GM23248 (cell line): ENCODE measurements at regions not wholly inside any gene's neighbourhood (a gene's known extent, or its start where the extent isn't known, plus 50 kb on each side); places are given as distances from the start of the nearest gene placed in this dataset.

Experiments
- EZH2 ChIP-seq: fragments of 200-600 bp; sonication (generic); IDR thresholded peaks from 2 replicates; pipeline ENCODE4 v1.6.1; 2018; ENCODE audit warnings: antibody characterized with exemption, mild to moderate bottlenecking; ENCODE audit not compliant: insufficient read depth, poor library complexity, severe bottlenecking
- EZH2phosphoT487 ChIP-seq: fragments of 200-600 bp; sonication (generic); IDR thresholded peaks from 2 replicates; pipeline ENCODE4 v1.6.1; 2018; ENCODE audit warnings: antibody characterized with exemption, moderate library complexity, mild to moderate bottlenecking, low read depth; ENCODE audit not compliant: insufficient read depth

DNA sequence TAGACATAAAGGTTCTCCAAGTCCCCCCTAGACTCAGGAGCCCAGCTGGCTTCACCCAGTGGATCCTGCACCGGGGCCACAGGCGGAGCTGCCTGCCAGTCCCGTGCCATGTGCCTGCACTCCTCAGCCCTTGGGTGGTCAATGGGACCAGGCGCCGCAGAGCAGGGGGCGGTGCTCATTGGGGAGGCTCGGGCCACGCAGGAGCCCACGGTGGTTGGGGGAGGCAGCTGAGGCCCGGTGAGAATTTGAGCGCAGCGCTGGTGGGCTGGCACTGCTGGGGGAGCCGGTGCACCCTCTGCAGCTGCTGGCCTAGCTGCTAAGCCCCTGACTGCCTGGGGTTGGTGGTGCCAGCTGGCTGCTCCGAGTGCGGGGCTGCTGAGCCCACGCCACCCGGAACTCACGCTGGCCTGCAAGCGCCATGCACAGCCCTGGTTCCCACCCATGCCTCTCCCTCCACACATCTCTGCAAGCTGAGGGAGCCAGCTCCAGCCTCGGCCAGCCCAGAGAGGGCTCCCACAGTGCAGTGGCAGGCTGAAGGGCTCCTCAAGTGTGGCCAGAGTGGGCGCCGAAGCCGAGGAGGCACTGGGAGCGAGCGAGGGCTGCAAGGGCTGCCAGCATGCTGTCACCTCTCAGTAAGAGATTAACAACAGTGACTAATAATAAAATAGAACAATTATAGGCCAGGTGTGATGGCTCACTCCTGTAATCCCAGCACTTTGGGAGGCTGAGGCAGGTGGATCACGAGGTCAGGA, 65.9 kb downstream of the SPATA31D1 start:
- TF ChIP-seq EZH2 (no peak), EZH2phosphoT487 (no peak)
